CD4-positive, alpha-beta T cell treated with Interleukin-12 subunit alpha and Interleukin-12 subunit beta, for 1 hour (primary cell): ENCODE measurements at regions not wholly inside any gene's neighbourhood (a gene's known extent, or its start where the extent isn't known, plus 50 kb on each side); places are given as distances from the start of the nearest gene placed in this dataset.
A peak's percentile ranks its signal among the peaks of the same experiment; 100 is the strongest.
"Not testable (repeated sequence)": the region's sequence is repeated elsewhere in the genome, so short reads cannot be mapped to it uniquely, and the experiment has no call there.

Experiments used
- DNase-seq: peaks from one replicate; pipeline ENCODE4 v3.0.0-alpha.2; 2020

GRCh38 chr21:32886339-32886738 is 114.8 kb upstream of the PAXBP1 start:
- DNase-seq, result peak; percentile 52

DNA sequence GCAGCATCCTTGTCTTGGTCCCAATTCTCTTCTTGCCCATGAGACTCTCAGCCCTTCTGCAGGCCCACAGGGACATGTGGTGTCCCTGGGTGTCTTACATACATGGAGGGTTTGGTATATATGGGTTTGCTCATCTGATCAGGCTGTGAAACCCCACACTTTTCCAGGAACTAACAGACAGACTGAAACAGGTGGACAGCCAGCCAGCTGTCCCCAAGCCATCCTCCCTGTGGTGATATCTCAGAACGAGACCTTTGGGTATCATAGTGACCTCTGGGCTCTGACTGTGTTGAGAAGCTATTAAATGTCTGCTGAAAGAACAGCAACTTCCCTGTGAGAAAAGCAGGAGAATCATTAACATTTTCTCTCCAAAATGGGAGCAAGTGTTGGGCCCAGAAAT is 115.5 kb upstream of the PAXBP1 start:
- DNase-seq, result no peak

DNA sequence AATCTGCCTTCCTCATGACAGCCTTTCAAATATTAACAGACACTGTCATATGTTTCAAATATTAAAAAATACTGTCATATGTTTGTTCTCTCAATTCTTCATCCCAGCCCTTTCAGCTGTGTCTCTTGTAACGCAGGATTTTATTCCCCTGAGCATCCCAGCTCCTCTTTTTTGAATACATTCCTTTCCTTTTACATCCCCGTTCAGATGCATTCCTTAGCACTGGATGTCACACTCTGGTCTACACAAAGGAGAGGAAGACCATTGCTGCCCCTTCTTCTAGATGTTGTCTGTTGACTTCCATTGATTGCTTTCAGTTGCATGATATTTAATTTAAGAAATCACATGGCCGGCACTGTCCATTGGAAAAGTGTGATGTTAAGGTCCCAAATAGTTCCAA is 117.4 kb upstream of the PAXBP1 start:
- no peak for DNase-seq

- no peak for DNase-seq
Measured at GRCh38 chr21:32889596-32889995, 118.0 kb upstream of the PAXBP1 start.

GRCh38 chr21:32894321-32894720 is 122.8 kb upstream of the PAXBP1 start:
- DNase-seq, result no peak

DNA sequence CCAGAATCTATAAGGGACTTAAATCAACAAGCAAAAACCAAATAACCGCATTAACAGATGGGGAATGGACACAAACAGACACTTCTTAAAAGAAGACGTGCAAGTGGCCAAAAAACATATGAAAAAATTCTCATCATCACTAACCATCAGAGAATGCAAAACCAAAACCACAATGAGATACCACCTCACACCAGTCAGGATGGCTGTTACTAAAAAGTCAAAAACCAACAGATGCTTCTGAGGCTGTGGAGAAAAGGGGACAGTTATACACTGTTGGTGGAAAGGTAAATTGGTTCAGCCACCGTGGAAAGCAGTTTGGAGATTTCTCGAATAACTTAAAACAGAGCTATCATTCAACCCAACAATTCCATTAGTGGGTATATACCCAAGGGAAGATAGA is 124.9 kb upstream of the OLIG2 start:
- no peak for DNase-seq

DNA sequence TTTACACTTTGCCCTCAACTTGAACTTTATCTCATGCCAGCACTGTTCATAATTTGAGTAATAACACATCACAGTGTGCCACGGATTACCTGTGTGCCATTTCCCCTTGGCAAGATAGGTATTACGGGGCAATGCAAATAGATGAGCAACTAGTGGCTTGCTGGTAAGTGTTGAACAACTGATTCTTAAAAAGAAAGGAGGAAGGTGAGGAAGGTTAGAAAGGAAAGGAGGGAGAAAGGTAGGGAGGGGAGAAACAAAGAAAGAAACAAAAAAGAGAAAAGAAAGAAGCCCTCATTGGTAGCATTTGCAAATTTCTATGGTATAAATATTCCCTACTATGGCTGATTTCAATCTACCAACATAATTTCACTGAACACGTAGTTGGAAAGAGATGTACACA is 118.2 kb upstream of the OLIG2 start:
- no peak for DNase-seq

GRCh38 chr21:32908534-32908933 is 117.2 kb upstream of the OLIG2 start:
- DNase-seq, result no peak

DNA sequence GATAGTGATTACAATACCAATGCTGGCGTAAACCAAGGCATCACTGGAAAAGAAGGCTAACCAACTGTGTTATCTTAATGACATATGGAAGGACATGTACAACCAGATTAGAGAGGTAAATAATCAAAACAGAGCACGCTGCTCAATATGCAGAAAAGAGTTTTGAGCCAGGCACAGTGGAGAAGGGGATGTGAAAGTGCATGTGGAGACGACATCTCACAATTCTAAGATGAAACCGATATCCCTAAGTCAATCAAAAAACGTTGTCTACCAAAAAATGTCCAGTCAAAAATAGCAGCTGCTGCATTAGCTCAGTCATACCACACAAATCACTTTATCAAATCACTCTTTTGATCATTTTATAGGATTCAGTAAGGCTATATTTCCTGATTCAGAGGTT is 116.3 kb upstream of the OLIG2 start:
- DNase-seq, result no peak

GRCh38 chr21:32914424-32915039 is 111.2 kb upstream of the OLIG2 start:
- peak; percentile 28 for DNase-seq

- DNase-seq, result no peak
Measured at GRCh38 chr21:32915099-32915498, 110.6 kb upstream of the OLIG2 start.

DNA sequence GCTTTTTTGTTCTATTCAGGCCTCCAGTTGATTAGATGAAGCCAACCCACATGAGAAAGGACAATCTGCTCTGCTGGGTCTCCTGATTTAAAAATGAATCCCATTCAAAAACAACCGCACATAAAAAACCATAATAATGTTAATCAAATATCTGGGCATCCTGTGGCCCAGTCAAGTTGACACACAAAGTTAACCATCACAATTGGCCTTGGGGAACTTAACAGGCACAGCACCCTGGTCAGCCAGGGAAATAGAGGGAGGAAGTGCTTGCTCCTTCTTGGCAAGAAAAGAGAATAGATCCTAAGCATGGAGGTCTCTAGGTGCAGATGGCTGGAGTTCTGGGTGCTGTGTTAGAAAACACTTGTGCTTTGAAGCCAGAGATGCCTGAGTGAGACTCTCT is 109.6 kb upstream of the OLIG2 start:
- no peak for DNase-seq

DNA sequence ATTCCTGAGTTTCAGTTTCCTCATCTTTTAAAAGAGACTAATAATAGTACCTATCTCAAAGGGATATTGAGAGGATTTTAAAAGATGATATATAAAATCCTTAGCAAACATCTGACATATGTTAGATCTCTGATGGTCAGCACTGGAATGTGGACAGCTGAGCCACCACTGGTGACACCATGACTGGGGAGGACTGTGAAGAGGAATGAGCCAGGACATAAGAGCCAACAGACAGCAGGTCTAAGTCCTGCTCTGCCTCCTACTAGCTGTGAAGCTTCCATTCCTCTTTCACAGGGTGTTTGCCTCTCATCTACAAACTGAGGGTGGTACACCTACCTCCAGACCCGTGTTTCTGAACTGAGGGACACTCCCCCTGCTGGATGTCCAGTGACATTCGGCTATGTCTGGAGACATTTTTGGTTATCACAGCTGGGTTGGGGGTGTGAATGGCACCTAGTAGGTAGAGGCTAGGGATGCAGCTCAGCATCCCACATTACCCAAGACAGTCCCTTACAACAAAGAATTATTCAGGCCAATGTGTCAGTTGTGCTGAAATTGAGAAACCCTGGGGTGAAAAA is 109.1 kb upstream of the OLIG2 start:
- DNase-seq, result no peak

DNA sequence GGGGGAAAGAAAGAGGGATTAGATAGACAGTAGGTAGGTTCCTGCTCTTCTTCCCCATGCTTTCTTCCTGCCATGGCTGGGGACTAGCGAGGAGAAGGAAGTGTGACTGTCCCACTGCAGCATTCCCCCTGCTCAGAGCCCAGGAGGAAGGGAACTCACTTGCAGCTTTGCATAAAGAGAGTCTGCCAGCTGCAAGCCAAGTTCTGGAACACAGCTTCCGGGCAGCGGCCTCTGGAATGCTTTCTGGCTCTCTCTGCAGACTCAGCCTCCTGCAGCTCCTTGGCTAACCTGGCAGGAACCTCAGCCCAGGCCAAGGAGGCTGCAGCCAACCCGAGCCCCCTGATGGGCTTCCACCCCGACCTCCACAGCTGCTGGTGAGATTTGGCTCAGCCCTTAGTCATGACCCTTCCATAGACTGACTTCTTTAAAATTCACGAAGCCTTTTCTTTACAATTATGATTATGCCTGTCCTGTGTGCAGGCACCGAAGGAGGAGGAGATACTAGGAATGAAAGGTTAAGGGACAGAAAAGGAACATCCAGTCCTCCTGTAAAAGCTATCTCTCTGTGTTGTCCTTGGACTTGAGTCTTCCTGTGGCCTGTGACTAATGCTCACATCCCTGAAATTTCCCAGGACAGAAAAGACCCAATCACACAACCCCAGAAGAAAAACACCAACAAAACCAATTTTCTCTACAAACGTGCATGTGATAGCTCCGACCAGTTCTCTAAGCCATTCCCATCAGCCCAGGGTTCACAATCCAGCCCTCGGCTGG is 108.2 kb upstream of the OLIG2 start:
- DNase-seq, result no peak

DNA sequence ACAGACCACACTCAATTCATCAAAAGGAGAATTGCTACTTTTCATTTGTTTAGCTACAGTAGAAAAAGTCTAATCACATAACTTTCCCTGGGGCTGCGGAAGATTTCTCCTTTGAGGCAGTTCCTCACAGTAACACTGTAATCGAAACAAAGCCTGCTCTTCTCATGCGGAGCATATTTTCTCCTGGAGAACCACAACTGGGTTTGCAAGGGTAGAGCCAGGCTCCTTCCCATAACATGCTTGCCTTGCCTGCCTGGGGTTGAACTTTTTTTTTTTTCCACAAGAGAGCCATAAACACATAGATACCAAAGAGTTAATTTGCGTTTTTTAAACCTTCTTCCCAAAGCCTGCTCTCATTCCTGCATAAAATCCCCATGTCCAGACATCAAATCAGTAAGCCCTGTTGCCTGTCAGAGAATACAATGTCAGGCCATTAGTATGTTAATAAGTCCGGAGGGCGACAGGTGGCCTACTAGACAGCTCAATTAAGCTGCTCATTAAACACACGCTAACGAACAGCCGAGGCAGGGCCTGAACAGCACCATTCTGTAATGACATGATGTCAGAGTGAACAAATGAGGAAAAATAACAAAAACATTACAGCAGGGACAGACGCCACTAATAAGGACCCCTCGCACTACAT is 107.1 kb upstream of the OLIG2 start:
- DNase-seq, result no peak

GRCh38 chr21:32920474-32920873 is 105.3 kb upstream of the OLIG2 start:
- DNase-seq, result no peak

GRCh38 chr21:32921632-32922230 is 104.0 kb upstream of the OLIG2 start:
- peak; percentile 42 for DNase-seq

DNA sequence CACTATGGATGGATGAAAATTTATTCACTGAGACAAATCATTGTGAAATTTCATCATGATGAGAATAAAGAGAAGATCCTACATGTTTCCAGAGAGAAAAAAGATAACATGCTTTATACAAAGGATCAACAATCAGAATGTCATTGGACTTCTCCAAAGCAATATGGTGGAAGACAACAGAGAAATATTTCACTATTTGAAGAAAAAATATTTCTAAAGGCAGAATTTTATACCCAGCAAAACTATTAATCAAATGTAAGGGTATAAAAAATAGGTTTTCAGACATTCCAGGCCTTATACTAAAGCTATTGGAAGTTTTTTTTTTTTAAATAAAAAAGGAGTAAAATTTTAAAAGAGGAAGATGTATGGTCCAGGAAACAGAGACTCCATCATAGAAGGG is 100.6 kb upstream of the OLIG2 start:
- no peak for DNase-seq

DNA sequence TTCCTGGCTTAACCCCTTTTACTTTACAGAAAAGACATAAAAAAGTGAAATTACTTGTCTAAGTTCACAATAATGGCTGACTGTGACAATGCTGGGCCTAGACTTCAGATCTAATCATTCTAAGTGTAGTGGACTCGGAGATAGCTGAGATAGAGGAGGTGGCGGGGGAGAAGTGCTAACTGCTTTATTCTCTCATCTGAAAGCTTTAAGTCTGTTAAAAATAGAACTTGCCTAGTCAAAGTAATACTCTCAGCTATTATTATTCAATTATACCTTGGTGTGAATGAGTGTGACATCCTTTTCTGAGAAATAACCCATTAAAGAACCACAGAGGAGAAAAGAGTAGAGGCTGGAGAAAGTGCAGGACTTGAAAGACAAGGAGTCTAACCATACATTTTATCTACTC is 96.1 kb upstream of the OLIG2 start:
- DNase-seq, result no peak

DNA sequence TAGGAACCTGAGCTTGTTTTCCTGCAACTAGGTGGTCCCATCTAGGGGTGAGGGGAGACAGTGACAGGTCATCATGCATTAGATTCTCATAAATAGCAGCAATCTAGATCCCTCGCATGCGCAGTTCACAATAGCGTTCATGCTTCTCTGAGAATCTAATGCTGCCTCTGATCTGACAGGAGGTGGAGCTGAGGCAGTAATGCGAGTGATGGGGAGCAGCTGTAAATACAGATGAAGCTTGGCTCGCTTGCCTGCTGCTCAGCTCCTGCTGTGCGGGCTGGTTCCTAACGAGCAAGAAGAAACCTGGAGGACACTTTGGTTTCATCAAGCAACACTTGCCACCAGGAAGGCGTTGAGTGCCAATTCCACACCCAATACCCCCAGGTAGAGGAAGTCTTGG is 95.1 kb upstream of the OLIG2 start:
- no peak for DNase-seq

GRCh38 chr21:32934068-32934467 is 91.7 kb upstream of the OLIG2 start:
- not testable (repeated sequence) for DNase-seq

GRCh38 chr21:32934829-32935228 is 90.9 kb upstream of the OLIG2 start:
- no peak for DNase-seq
